HCT116 (cell line): ENCODE measurements at regions not wholly inside any gene's neighbourhood (a gene's known extent, or its start where the extent isn't known, plus 50 kb on each side); places are given as distances from the start of the nearest gene placed in this dataset.

Source experiments
- ATAC-seq: fragments of 200-7000 bp; cut with Tn5 transposase; 2 replicates; pipeline ENCODE4 v1.9.1; 2020; ENCODE audit warnings: mild to moderate bottlenecking, moderate library complexity
- BruUV-seq: library from RNA; stranded (reverse); fragments of 400-500 nt; replicated peaks from 2 replicates; lab custom pipeline; 2021; lab: Mats Ljungman, UMichigan
- CTCF ChIA-PET: fragments of 300-600 bp; sonication (Branson Sonifier 250); formaldehyde crosslinking; loops from one replicate; lab custom pipeline; 2021; ENCODE audit warnings: antibody characterized with exemption; lab: Charles Lee
- POLR2A ChIA-PET: fragments of 300-600, 350-600 bp; sonication (Branson Sonifier 250); formaldehyde crosslinking; loops from one replicate; lab custom pipeline; 2021; ENCODE audit warnings: antibody characterized with exemption; lab: Charles Lee
- RAD21 ChIA-PET, 2 experiments: fragments of 300-600 bp; sonication (Branson Sonifier 250); formaldehyde crosslinking; loops; one replicate each; lab custom pipeline; 2023; ENCODE audit warnings: low total read pairs in 2 of 2; ENCODE audit not compliant: uncharacterized antibody in 2 of 2, unreplicated experiment in 2 of 2, low non-redundant PET in 1 of 2; lab: Charles Lee
- DNase-seq: peaks from one replicate; pipeline ENCODE4 v3.0.0-alpha.2; 2010; ENCODE audit warnings: low read depth, low spot score
- H2AFZ ChIP-seq: fragments of 200-600 bp; shearing (Covaris generic), sonication (generic); 2 replicates; pipeline ENCODE4 v1.6.1; 2017; ENCODE audit warnings: low read depth, mixed run types, mixed read lengths, antibody characterized with exemption, low read length; ENCODE audit not compliant: poor library complexity, severe bottlenecking
- H3K27ac ChIP-seq: 2 replicates; pipeline ENCODE4 v1.5.1; 2012; ENCODE audit warnings: low read depth, low read length
- H3K27me3 ChIP-seq: fragments of 200-600 bp; sonication (generic); 2 replicates; pipeline ENCODE4 v1.6.1; 2016; ENCODE audit warnings: mixed run types, low read length, mixed read lengths; ENCODE audit not compliant: insufficient read depth
- H3K36me3 ChIP-seq, 2 experiments: fragments of 200-500 bp in 1 of 2; fragments of 200-600 bp in 1 of 2; sonication (Bioruptor generic) in 1 of 2; sonication (generic) in 1 of 2; 2 replicates each; pipeline versions ENCODE4 v1.5.1 to v1.6.1; 2014 to 2016; ENCODE audit warnings: low read length in 2 of 2, inconsistent platforms in 1 of 2, mixed read lengths in 1 of 2, mixed run types in 1 of 2; ENCODE audit not compliant: insufficient read depth in 2 of 2, control insufficient read depth in 1 of 2
- H3K4me1 ChIP-seq, 2 experiments: fragments of 200-600 bp in 1 of 2; sonication (generic) in 1 of 2; 2 replicates each; pipeline versions ENCODE4 v1.5.1 to v1.6.1; 2012 to 2017; ENCODE audit warnings: low read length in 2 of 2, inconsistent platforms in 1 of 2, mild to moderate bottlenecking in 1 of 2, mixed read lengths in 1 of 2, mixed run types in 1 of 2, moderate library complexity in 1 of 2; ENCODE audit not compliant: insufficient read depth in 2 of 2, control insufficient read depth in 1 of 2
- H3K4me2 ChIP-seq: fragments of 200-600 bp; sonication (generic); 2 replicates; pipeline ENCODE4 v1.6.1; 2017; ENCODE audit warnings: mixed run types, low read length, mixed read lengths
- H3K4me3 ChIP-seq, 2 experiments: fragments of 200-600 bp in 1 of 2; sonication (generic) in 1 of 2; replicated peaks in 1 of 2; 2 replicates each; pipeline ENCODE4 v1.5.1; 2011 to 2016; ENCODE audit warnings: low read length in 2 of 2, control low read depth in 1 of 2, low read depth in 1 of 2, mild to moderate bottlenecking in 1 of 2, mixed read lengths in 1 of 2, mixed run types in 1 of 2
- H3K79me2 ChIP-seq: fragments of 200-600 bp; sonication (generic); 2 replicates; pipeline ENCODE4 v1.6.1; 2017; ENCODE audit warnings: mild to moderate bottlenecking, mixed run types, low read length, moderate library complexity, mixed read lengths; ENCODE audit not compliant: insufficient read depth
- H3K9ac ChIP-seq: fragments of 200-600 bp; sonication (generic); 2 replicates; pipeline ENCODE4 v1.6.1; 2016; ENCODE audit warnings: low read length, mixed read lengths
- H3K9me2 ChIP-seq: fragments of 200-600 bp; sonication (generic), shearing (Covaris generic); 2 replicates; pipeline ENCODE4 v1.6.1; 2017; ENCODE audit warnings: mixed run types, mild to moderate bottlenecking, moderate library complexity; ENCODE audit not compliant: insufficient read depth
- H3K9me3 ChIP-seq, 2 experiments: fragments of 200-500 bp in 1 of 2; fragments of 200-600 bp in 1 of 2; sonication (Bioruptor generic) in 1 of 2; sonication (generic) in 1 of 2; 2 replicates each; pipeline ENCODE4 v1.6.1; 2014 to 2017; ENCODE audit warnings: low read length in 2 of 2, mixed read lengths in 2 of 2, inconsistent platforms in 1 of 2, low read depth in 1 of 2, mild to moderate bottlenecking in 1 of 2, mixed run types in 1 of 2, moderate library complexity in 1 of 2; ENCODE audit not compliant: control insufficient read depth in 1 of 2, insufficient read depth in 1 of 2
- H4K20me1 ChIP-seq: fragments of 200-600 bp; sonication (generic), shearing (Covaris generic); 2 replicates; pipeline ENCODE4 v1.6.1; 2017; ENCODE audit warnings: mixed run types, mild to moderate bottlenecking, moderate library complexity; ENCODE audit not compliant: insufficient read depth
- ATF3 ChIP-seq: IDR thresholded peaks from 2 replicates; pipeline ENCODE4 v1.6.1; 2012
- CBX3 ChIP-seq: IDR thresholded peaks from 2 replicates; pipeline ENCODE4 v1.6.1; 2012; ENCODE audit warnings: low read depth
- CEBPB ChIP-seq: IDR thresholded peaks from 2 replicates; pipeline ENCODE4 v1.6.1; 2012; ENCODE audit warnings: low read depth
- EGR1 ChIP-seq: IDR thresholded peaks from 2 replicates; pipeline ENCODE4 v1.6.1; 2012; ENCODE audit warnings: low read depth
- ELF1 ChIP-seq: IDR thresholded peaks from 2 replicates; pipeline ENCODE4 v1.6.1; 2012; ENCODE audit warnings: low read depth, borderline replicate concordance
- EZH2 ChIP-seq: fragments of 200-600 bp; sonication (generic); IDR thresholded peaks from 2 replicates; pipeline ENCODE4 v1.6.1; 2017; ENCODE audit warnings: antibody characterized with exemption, mixed run types
- EZH2phosphoT487 ChIP-seq: fragments of 200-600 bp; IDR thresholded peaks from 2 replicates; pipeline ENCODE4 v1.6.1; 2018; ENCODE audit warnings: antibody characterized with exemption, borderline replicate concordance
- MAX ChIP-seq: IDR thresholded peaks from 2 replicates; pipeline ENCODE4 v1.6.1; 2012
- POLR2A ChIP-seq: IDR thresholded peaks from 2 replicates; pipeline ENCODE4 v1.7.0; 2011; ENCODE audit warnings: borderline replicate concordance; ENCODE audit not compliant: insufficient read depth, insufficient read length; ENCODE audit errors: extremely low read depth
- RAD21 ChIP-seq: IDR thresholded peaks from 2 replicates; pipeline ENCODE4 v1.6.1; 2012; ENCODE audit warnings: low read depth, mild to moderate bottlenecking
- SIN3A ChIP-seq: IDR thresholded peaks from 2 replicates; pipeline ENCODE4 v1.6.1; 2012; ENCODE audit warnings: low read depth
- SP1 ChIP-seq: IDR thresholded peaks from 2 replicates; pipeline ENCODE4 v1.6.1; 2012; ENCODE audit warnings: low read depth
- TCF7L2 ChIP-seq: IDR thresholded peaks from 2 replicates; pipeline ENCODE4 v1.7.0; 2011; ENCODE audit warnings: borderline replicate concordance, inconsistent platforms; ENCODE audit not compliant: insufficient read depth, insufficient read length; ENCODE audit errors: extremely low read depth
- YY1 ChIP-seq: IDR thresholded peaks from 2 replicates; pipeline ENCODE4 v1.6.1; 2011; ENCODE audit warnings: low read length, low read depth, moderate library complexity, mild to moderate bottlenecking; ENCODE audit not compliant: insufficient replicate concordance; ENCODE audit errors: extremely low read depth
- ZBTB33 ChIP-seq: IDR thresholded peaks from 2 replicates; pipeline ENCODE4 v1.6.1; 2011; ENCODE audit warnings: mild to moderate bottlenecking, low read length, moderate library complexity; ENCODE audit not compliant: insufficient replicate concordance; ENCODE audit errors: extremely low read depth
- ZFX ChIP-seq: fragments of 450-650 bp; IDR thresholded peaks from 2 replicates; pipeline ENCODE4 v1.6.1; 2017
- ZNF274 ChIP-seq: fragments of 200-500 bp; sonication (Bioruptor generic); IDR thresholded peaks from 2 replicates; pipeline ENCODE4 v1.6.1; 2014; ENCODE audit warnings: mild to moderate bottlenecking, low read depth, low read length, inconsistent platforms
- intact Hi-C: fragments of 100-400 bp; cut with micrococcal nuclease; formaldehyde crosslinking; loops from 2 replicates; pipeline ENCODE4 v1.10.0; 2022

- no peaks in the 10 kb centered on the region for H3K79me2 ChIP-seq
- RAD21 ChIA-PET = no interaction called here
- POLR2A ChIA-PET = no interaction called here
- no peak overlapping the region for H2AFZ ChIP-seq
- intact Hi-C loops = no loop called here
- no peaks in the 10 kb centered on the region for H3K4me1 ChIP-seq
- CTCF ChIA-PET = no interaction called here
- no peaks in the 10 kb centered on the region for H3K9me3 ChIP-seq
- no peak for DNase-seq
- TF ChIP-seq SP1 (no peak), POLR2A (no peak), TCF7L2 (no peak), CEBPB (no peak), EZH2phosphoT487 (no peak), ATF3 (no peak), ZBTB33 (no peak), SIN3A (no peak), RAD21 (no peak), CBX3 (no peak)
- TF ChIP-seq, all 23 proteins: peak for 0
- no peak overlapping the region for H3K4me3 ChIP-seq
- H3K27ac ChIP-seq = no peak overlapping the region
- no peaks in the 10 kb centered on the region for H3K36me3 ChIP-seq
- no peak overlapping the region for H3K9ac ChIP-seq
- H4K20me1 ChIP-seq = no peaks in the 10 kb centered on the region
- no TSS peak for BruUV-seq
- no peak for ATAC-seq
- H3K4me2 ChIP-seq = no peak overlapping the region
- no peaks in the 10 kb centered on the region for H3K27me3 ChIP-seq
- H3K9me2 ChIP-seq = no peaks in the 10 kb centered on the region
Observed at GRCh38 chr5:125433457-125433856, 687.0 kb upstream of the ZNF608 start.

- Histone ChIP-seq H3K4me1 (no peaks in the 10 kb centered on the region), H3K36me3 (no peaks in the 10 kb centered on the region), H3K9ac (no peak overlapping the region), H3K9me2 (no peaks in the 10 kb centered on the region), H4K20me1 (no peaks in the 10 kb centered on the region), H2AFZ (no peak overlapping the region), H3K9me3 (no peaks in the 10 kb centered on the region), H3K79me2 (no peaks in the 10 kb centered on the region), H3K27ac (no peak overlapping the region), H3K4me2 (no peak overlapping the region), H3K27me3 (no peaks in the 10 kb centered on the region), H3K4me3 (no peak overlapping the region)
- intact Hi-C loops = no loop called here
- ChIA-PET POLR2A (no interaction called here), CTCF (no interaction called here), RAD21 (no interaction called here)
- no TSS peak for BruUV-seq
- ATAC-seq = no peak
- no peak for DNase-seq
- no peak for TF ChIP-seq SP1
- TF ChIP-seq ZBTB33 = no peak
- TF ChIP-seq TCF7L2 = no peak
- TF ChIP-seq ZFX = no peak
- no peak for TF ChIP-seq POLR2A
- no peak for TF ChIP-seq RAD21
- no peak for TF ChIP-seq ELF1
- TF ChIP-seq EZH2 = no peak
- TF ChIP-seq CEBPB = no peak
- no peak for TF ChIP-seq CBX3
- TF ChIP-seq EZH2phosphoT487 = no peak
- no peak for TF ChIP-seq ZNF274
- TF ChIP-seq EGR1 = no peak
- TF ChIP-seq SIN3A = no peak
- no peak for TF ChIP-seq MAX
- TF ChIP-seq YY1 = no peak
Observed at GRCh38 chr5:125439243-125439642, 692.8 kb upstream of the ZNF608 start.
